ENCODE measurements at regions not wholly inside any gene's neighbourhood (a gene's known extent, or its start where the extent isn't known, plus 50 kb on each side); places are given as distances from the start of the nearest gene placed in this dataset.
A peak's percentile ranks its signal among the peaks of the same experiment; 100 is the strongest.

DNA sequence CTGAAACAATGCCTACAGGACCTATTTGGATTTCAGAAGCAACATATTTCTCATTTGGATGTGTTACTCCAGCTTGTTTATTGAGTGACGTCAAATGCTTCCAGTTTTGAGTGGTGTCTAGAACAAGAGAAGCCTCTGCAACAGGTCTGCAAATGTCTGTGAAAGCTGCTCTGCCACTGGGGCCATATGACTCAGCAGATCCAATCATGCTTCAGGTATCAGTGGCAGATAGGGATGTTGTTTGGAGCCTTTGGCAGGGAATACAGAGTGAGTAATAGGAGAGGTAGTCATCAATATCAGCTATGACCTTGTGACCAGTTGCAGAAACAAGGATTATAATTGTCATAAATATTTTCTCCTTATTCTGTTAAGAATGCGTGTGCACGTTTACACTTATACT, 141.1 kb upstream of the ZXDA start:
- DNase-seq, result no peak
- intact Hi-C loops (cut with DNase I), result no loop called here

GRCh38 chrX:58044130-58044529, 133.9 kb upstream of the ZXDA start:
- intact Hi-C loops (cut with DNase I), result no loop called here
- no peak for DNase-seq

DNA sequence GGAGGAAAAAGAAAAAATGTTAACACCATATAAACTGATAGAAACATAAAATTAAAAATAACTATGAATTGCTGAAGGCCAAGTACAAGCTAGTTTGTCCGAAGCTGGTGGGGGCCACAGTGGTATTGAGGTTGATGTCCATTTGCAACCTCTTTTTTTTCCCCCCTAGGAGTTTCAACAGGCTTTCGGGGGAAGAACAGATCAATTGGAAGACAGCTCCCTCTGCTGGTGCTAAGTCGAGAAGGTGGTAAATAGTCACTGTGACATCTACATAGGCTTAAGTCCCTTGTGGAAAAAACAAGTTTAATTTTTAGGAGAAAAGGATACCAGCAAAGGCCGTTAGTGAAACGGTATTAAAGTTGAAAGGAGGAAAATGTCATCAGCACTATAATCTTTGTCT, 115.7 kb upstream of the ZXDA start:
- intact Hi-C loops (cut with DNase I), result loop anchor here (2.0 to 10.0 kb wide), 2 partner anchors 51 to 205 kb away; no protein-coding TSS in a partner anchor
- peak in 4 of 10 donors; percentile 9 to 43 (median 18) for DNase-seq

- peak in 2 of 10 donors; percentile 60 to 61 for DNase-seq
- intact Hi-C loops (cut with DNase I), result no loop called here
Observed at GRCh38 chrX:57985951-57986350, 75.7 kb upstream of the ZXDA start.

GRCh38 chrX:57984620-57985019, 74.4 kb upstream of the ZXDA start:
- intact Hi-C loops (cut with DNase I), result no loop called here
- DNase-seq, result peak in 2 of 10 donors; percentile 55 to 66

DNA sequence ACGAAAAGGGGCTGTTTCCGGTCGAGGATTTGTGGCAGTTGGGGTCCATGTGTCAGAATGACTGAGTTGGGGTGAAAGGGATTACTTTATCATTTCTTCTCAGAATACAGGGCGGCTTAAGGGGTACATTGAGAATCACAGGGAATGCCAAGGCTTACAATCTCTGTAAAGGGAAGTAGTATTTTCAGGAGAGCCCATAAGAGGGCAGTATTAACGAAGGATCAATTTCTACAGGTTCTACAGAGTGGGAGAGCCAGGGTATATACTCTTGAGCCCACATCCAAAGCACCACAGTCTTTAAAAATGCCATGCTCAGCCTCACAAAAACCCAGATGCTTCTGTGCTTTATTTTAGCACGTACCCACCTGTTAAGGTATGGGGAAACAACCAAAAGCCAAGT, 67.7 kb upstream of the ZXDA start:
- intact Hi-C loops (cut with DNase I), result loop anchor here (10.0 kb wide), 1 partner anchor 47 kb away; no protein-coding TSS in a partner anchor

DNA sequence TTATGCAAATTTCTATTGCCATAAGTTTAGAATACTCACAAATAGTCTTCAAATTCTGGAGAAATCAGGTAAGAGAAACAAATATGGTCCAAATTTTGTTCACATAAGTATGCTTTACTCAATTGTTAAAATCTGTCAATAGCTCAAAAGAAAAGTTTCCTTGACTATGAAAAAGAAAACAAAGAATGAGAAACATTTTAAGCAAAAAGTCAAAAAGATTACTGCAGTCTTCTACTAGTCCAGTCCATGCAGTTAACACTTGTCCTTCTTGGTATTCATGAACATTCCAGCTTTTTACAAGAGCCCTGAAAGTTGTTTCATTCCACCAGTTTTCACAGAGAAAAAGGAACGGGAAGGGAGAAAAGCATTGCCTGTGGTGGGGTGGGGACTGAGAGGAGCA, 54.7 kb upstream of the ZXDA start:
- intact Hi-C loops (cut with DNase I), result no loop called here
- DNase-seq, result no peak

More for the DNA sequence above, 67.7 kb upstream of the ZXDA start:
- DNase-seq, result no peak
